ENCODE measurements at regions not wholly inside any gene's neighbourhood (a gene's known extent, or its start where the extent isn't known, plus 50 kb on each side); places are given as distances from the start of the nearest gene placed in this dataset.
"Not testable (repeated sequence)": the region's sequence is repeated elsewhere in the genome, so short reads cannot be mapped to it uniquely, and the experiment has no call there.

GRCh38 chr5:116971131-116971530 lies 396.5 kb upstream of the SEMA6A start:
- no peak for DNase-seq

- DNase-seq, result no peak
Measured at GRCh38 chr5:116970318-116970717, 395.7 kb upstream of the SEMA6A start.

GRCh38 chr5:116964438-116964837 lies 389.8 kb upstream of the SEMA6A start:
- DNase-seq, result no peak

- DNase-seq, result no peak
Measured at GRCh38 chr5:116961021-116961420, 386.4 kb upstream of the SEMA6A start.

- no peak for DNase-seq
Measured at GRCh38 chr5:116959843-116960242, 385.2 kb upstream of the SEMA6A start.

- DNase-seq, result no peak
Measured at GRCh38 chr5:116953251-116953930, 378.8 kb upstream of the SEMA6A start.

GRCh38 chr5:116951219-116951618 lies 376.6 kb upstream of the SEMA6A start:
- no peak for DNase-seq

GRCh38 chr5:116947691-116948528 lies 373.3 kb upstream of the SEMA6A start:
- peak; percentile 8 to 37 for DNase-seq

- not testable (repeated sequence) for DNase-seq
Measured at GRCh38 chr5:116945613-116946382, 371.2 kb upstream of the SEMA6A start.

- no peak for DNase-seq
Measured at GRCh38 chr5:116944183-116944582, 369.6 kb upstream of the SEMA6A start.

- no peak for DNase-seq
Measured at GRCh38 chr5:116942622-116943021, 368.0 kb upstream of the SEMA6A start.

GRCh38 chr5:116939641-116940040 lies 365.0 kb upstream of the SEMA6A start:
- no peak for DNase-seq

- DNase-seq, result no peak
Measured at GRCh38 chr5:116938488-116938887, 363.9 kb upstream of the SEMA6A start.

- DNase-seq, result no peak
Measured at GRCh38 chr5:116935561-116936162, 361.0 kb upstream of the SEMA6A start.

- no peak for DNase-seq
Measured at GRCh38 chr5:116930616-116931015, 356.0 kb upstream of the SEMA6A start.

GRCh38 chr5:116923344-116923743 lies 348.7 kb upstream of the SEMA6A start:
- DNase-seq, result no peak

GRCh38 chr5:116922532-116922931 lies 347.9 kb upstream of the SEMA6A start:
- no peak for DNase-seq

- no peak for DNase-seq
Measured at GRCh38 chr5:116914869-116915504, 340.4 kb upstream of the SEMA6A start.

- DNase-seq, result no peak
Measured at GRCh38 chr5:116912221-116912620, 337.6 kb upstream of the SEMA6A start.

GRCh38 chr5:116911074-116911473 lies 336.5 kb upstream of the SEMA6A start:
- no peak for DNase-seq

GRCh38 chr5:116908537-116908936 lies 333.9 kb upstream of the SEMA6A start:
- DNase-seq, result no peak

- DNase-seq, result no peak
Measured at GRCh38 chr5:116905885-116906284, 331.3 kb upstream of the SEMA6A start.

- DNase-seq, result no peak
Measured at GRCh38 chr5:116900793-116901192, 326.2 kb upstream of the SEMA6A start.
